ENCODE measurements at regions not wholly inside any gene's neighbourhood (a gene's known extent, or its start where the extent isn't known, plus 50 kb on each side); places are given as distances from the start of the nearest gene placed in this dataset.
A peak's percentile ranks its signal among the peaks of the same experiment; 100 is the strongest.

GRCh38 chr2:177143444-177143843, 69.2 kb upstream of the HNRNPA3 start:
- TF ChIP-seq USF2 (CRISPR knock-in tag; IDR thresholded peaks at IDR 0.05): no peak
- no peak for TF ChIP-seq E2F4 (CRISPR knock-in tag; IDR thresholded peaks at IDR 0.05; ENCODE audit: borderline replicate concordance, low read depth)
- TF ChIP-seq SMAD4 (CRISPR knock-in tag; IDR thresholded peaks at IDR 0.05): no peak
- TF ChIP-seq ESRRA (CRISPR knock-in tag; IDR thresholded peaks at IDR 0.05; ENCODE audit: borderline replicate concordance): no peak
- no peak for TF ChIP-seq MAX (CRISPR knock-in tag; IDR thresholded peaks at IDR 0.05)
- TF ChIP-seq IRF1 (CRISPR knock-in tag; IDR thresholded peaks at IDR 0.05): no peak
- no peak for TF ChIP-seq ZNF232 (CRISPR knock-in tag; IDR thresholded peaks at IDR 0.05)
- TF ChIP-seq ARID4B (CRISPR knock-in tag; IDR thresholded peaks at IDR 0.05; ENCODE audit: borderline replicate concordance): no peak
- Mint-ChIP-seq H3K27ac (no peak overlapping the region), H3K27me3 (ENCODE audit: low read depth) (peaks cover 9% of the 10 kb centered on the region; the same call in 1 of the 2 replicates), H3K36me3 (no peaks in the 10 kb centered on the region), H3K4me1 (peaks cover 16% of the 10 kb centered on the region), H3K9me3 (no peaks in the 10 kb centered on the region), H3K4me3 (no peak overlapping the region)
- peak; percentile 91 for ATAC-seq
- POLR2A ChIA-PET: no interaction called here
- CTCF ChIA-PET: interaction anchor here (0.7 to 2.2 kb wide), 5 partner anchors 21 to 1003 kb away, joined by 3 to 9 read pairs (median 5); no protein-coding TSS in a partner anchor
- no peak for DNase-seq (ENCODE audit: low spot score)

- no peaks in the 10 kb centered on the region for H3K9me3 Mint-ChIP-seq
- no peaks in the 10 kb centered on the region for H3K36me3 Mint-ChIP-seq
- POLR2A ChIA-PET: no interaction called here
- DNase-seq (ENCODE audit: low spot score) (no peak), ATAC-seq (no peak)
- peaks cover 9% of the 10 kb centered on the region; the same call in 1 of the 2 replicates for H3K27me3 Mint-ChIP-seq (ENCODE audit: low read depth)
- CTCF ChIA-PET: interaction anchor here (0.7 to 4.1 kb wide), 25 partner anchors 10 to 1020 kb away, joined by 3 to 44 read pairs (median 11); no protein-coding TSS in a partner anchor
- peak overlapping the region; percentile 79 for H3K4me3 Mint-ChIP-seq
- H3K27ac Mint-ChIP-seq: no peak overlapping the region
- H3K4me1 Mint-ChIP-seq: peaks cover 31% of the 10 kb centered on the region
- TF ChIP-seq KAT7 (CRISPR knock-in tag; IDR thresholded peaks at IDR 0.05; ENCODE audit: borderline replicate concordance): no peak
- TF ChIP-seq E2F1 (CRISPR knock-in tag; IDR thresholded peaks at IDR 0.05): no peak
- TF ChIP-seq EMX1 (CRISPR knock-in tag; IDR thresholded peaks at IDR 0.05): no peak
- no peak for TF ChIP-seq TEAD1 (CRISPR knock-in tag; IDR thresholded peaks at IDR 0.05)
- TF ChIP-seq ATF6 (CRISPR knock-in tag; IDR thresholded peaks at IDR 0.05): no peak
- no peak for TF ChIP-seq MYBL2 (CRISPR knock-in tag; IDR thresholded peaks at IDR 0.05)
- TF ChIP-seq FOXK1 (CRISPR knock-in tag; IDR thresholded peaks at IDR 0.05): no peak
- no peak for TF ChIP-seq ZSCAN18 (CRISPR knock-in tag; IDR thresholded peaks at IDR 0.05)
- TF ChIP-seq MLX (CRISPR knock-in tag; IDR thresholded peaks at IDR 0.05): no peak
- no peak for TF ChIP-seq SMAD3 (CRISPR knock-in tag; IDR thresholded peaks at IDR 0.05; ENCODE audit: borderline replicate concordance)
Measured at GRCh38 chr2:177147093-177147694, 65.4 kb upstream of the HNRNPA3 start.

Data from WTC11 (cell line).